HFFc6 (cell line): ENCODE measurements at regions not wholly inside any gene's neighbourhood (a gene's known extent, or its start where the extent isn't known, plus 50 kb on each side); places are given as distances from the start of the nearest gene placed in this dataset.

ENCODE experiments used
- DNase-seq: peaks from one replicate; pipeline ENCODE4 v3.0.0-alpha.2; 2018
- H3K27ac Mint-ChIP-seq: 2 replicates; pipeline ENCODE4 v1.8.0; 2020; ENCODE audit warnings: mild to moderate bottlenecking, mixed read lengths
- H3K27me3 Mint-ChIP-seq: 2 replicates; pipeline ENCODE4 v1.8.0; 2021; ENCODE audit warnings: mild to moderate bottlenecking, moderate library complexity, mixed read lengths; ENCODE audit not compliant: insufficient read depth
- H3K36me3 Mint-ChIP-seq: 2 replicates; pipeline ENCODE4 v1.8.0; 2021; ENCODE audit warnings: low read depth, mixed read lengths
- H3K4me1 Mint-ChIP-seq: 2 replicates; pipeline ENCODE4 v1.8.0; 2020; ENCODE audit warnings: low read depth, mixed read lengths
- H3K4me3 Mint-ChIP-seq: 2 replicates; pipeline ENCODE4 v1.8.0; 2020; ENCODE audit warnings: mild to moderate bottlenecking, moderate library complexity, mixed read lengths
- H3K9me3 Mint-ChIP-seq: 2 replicates; pipeline ENCODE4 v1.8.0; 2020; ENCODE audit warnings: mild to moderate bottlenecking, mixed read lengths
- CTCF ChIP-seq: fragments of 200-600 bp; sonication (generic); IDR thresholded peaks from 2 replicates; pipeline ENCODE4 v1.5.0; 2021; ENCODE audit warnings: antibody characterized with exemption, mild to moderate bottlenecking

- Mint-ChIP-seq H3K27ac (no peak overlapping the region), H3K36me3 (no peaks in the 10 kb centered on the region), H3K4me3 (no peak overlapping the region), H3K4me1 (no peaks in the 10 kb centered on the region), H3K27me3 (no peaks in the 10 kb centered on the region), H3K9me3 (peaks cover 23% of the 10 kb centered on the region; the same call in 1 of the 2 replicates)
- TF ChIP-seq CTCF = no peak
- no peak for DNase-seq
Measured at GRCh38 chr4:120509222-120509621, 413.3 kb downstream of the PRDM5 start.

GRCh38 chr4:120508036-120508435 lies 414.5 kb downstream of the PRDM5 start:
- Mint-ChIP-seq H3K9me3 (peaks cover 28% of the 10 kb centered on the region; the same call in 1 of the 2 replicates), H3K27ac (no peak overlapping the region), H3K27me3 (no peaks in the 10 kb centered on the region), H3K4me1 (no peaks in the 10 kb centered on the region), H3K4me3 (no peak overlapping the region), H3K36me3 (no peaks in the 10 kb centered on the region)
- TF ChIP-seq CTCF = no peak
- no peak for DNase-seq

GRCh38 chr4:120506536-120506935 lies 416.0 kb downstream of the PRDM5 start:
- no peaks in the 10 kb centered on the region for H3K4me1 Mint-ChIP-seq
- no peak for TF ChIP-seq CTCF
- DNase-seq = no peak
- no peaks in the 10 kb centered on the region for H3K27me3 Mint-ChIP-seq
- H3K9me3 Mint-ChIP-seq = peaks cover 32% of the 10 kb centered on the region
- H3K27ac Mint-ChIP-seq = no peak overlapping the region
- H3K36me3 Mint-ChIP-seq = no peaks in the 10 kb centered on the region
- no peak overlapping the region for H3K4me3 Mint-ChIP-seq

GRCh38 chr4:120498678-120499077 lies 423.8 kb downstream of the PRDM5 start:
- Mint-ChIP-seq H3K4me3 (no peak overlapping the region), H3K9me3 (peaks cover 24% of the 10 kb centered on the region), H3K27me3 (no peaks in the 10 kb centered on the region), H3K4me1 (no peaks in the 10 kb centered on the region), H3K27ac (no peak overlapping the region), H3K36me3 (no peaks in the 10 kb centered on the region)
- DNase-seq = no peak
- TF ChIP-seq CTCF = no peak

- Mint-ChIP-seq H3K4me3 (no peak overlapping the region), H3K27me3 (no peaks in the 10 kb centered on the region), H3K27ac (no peak overlapping the region), H3K36me3 (no peaks in the 10 kb centered on the region), H3K9me3 (peaks cover 24% of the 10 kb centered on the region), H3K4me1 (no peaks in the 10 kb centered on the region)
- no peak for TF ChIP-seq CTCF
- no peak for DNase-seq
Measured at GRCh38 chr4:120491481-120491880, 424.8 kb upstream of the MAD2L1 start.

- Mint-ChIP-seq H3K4me3 (no peak overlapping the region), H3K9me3 (peaks cover 9% of the 10 kb centered on the region), H3K27ac (no peak overlapping the region), H3K36me3 (no peaks in the 10 kb centered on the region), H3K4me1 (no peaks in the 10 kb centered on the region), H3K27me3 (no peaks in the 10 kb centered on the region)
- TF ChIP-seq CTCF = no peak
- no peak for DNase-seq
Measured at GRCh38 chr4:120481756-120482155, 415.1 kb upstream of the MAD2L1 start.
